Uterus (tissue), 3 donors: ENCODE measurements at regions not wholly inside any gene's neighbourhood (a gene's known extent, or its start where the extent isn't known, plus 50 kb on each side); places are given as distances from the start of the nearest gene placed in this dataset.

Experiments used
- DNase-seq, 2 donors: peaks; one replicate each; pipeline ENCODE4 v3.0.0-alpha.2; 2019 to 2020
- H3K27ac ChIP-seq, 2 donors: fragments of 200-600 bp; sonication (generic); 1 replicate in 1 of 2; 2 replicates in 1 of 2; pipeline ENCODE4 v1.5.1; 2016 to 2018
- H3K27me3 ChIP-seq, 2 donors: fragments of 200-600 bp; sonication (generic); one replicate each; pipeline ENCODE4 v1.5.1; 2018 to 2019; ENCODE audit warnings: control low read depth in 1 of 2
- H3K36me3 ChIP-seq, 2 donors: fragments of 200-600 bp; sonication (generic); one replicate each; pipeline ENCODE4 v1.5.1; 2019; ENCODE audit warnings: control low read depth in 1 of 2
- H3K4me1 ChIP-seq, 2 donors: fragments of 200-600 bp; sonication (generic); one replicate each; pipeline ENCODE4 v1.5.1; 2018 to 2019; ENCODE audit warnings: control low read depth in 1 of 2
- H3K4me3 ChIP-seq, 2 donors: fragments of 200-600 bp; sonication (generic); 1 replicate in 1 of 2; 2 replicates in 1 of 2; pipeline ENCODE4 v1.5.1; 2018 to 2019; ENCODE audit warnings: mild to moderate bottlenecking in 1 of 2
- H3K9me3 ChIP-seq, 2 donors: fragments of 200-600 bp; sonication (generic); one replicate each; pipeline ENCODE4 v1.5.1; 2019; ENCODE audit warnings: control low read depth in 1 of 2
- POLR2A ChIP-seq, 2 donors: fragments of 450-650 bp; IDR thresholded peaks; one replicate each; pipeline ENCODE4 v1.6.1; 2016; ENCODE audit warnings: antibody characterized with exemption in 2 of 2, mild to moderate bottlenecking in 1 of 2, moderate library complexity in 1 of 2
- intact Hi-C: fragments of 100-400 bp; cut with DNase I; formaldehyde crosslinking; loops from one replicate; pipeline ENCODE4 v1.15.1; 2023; ENCODE audit warnings: low total_unique reads
- TF ChIP-seq, protein P1 (sequence below), 4 experiments: fragments of 200-600 bp in 2 of 4; fragments of 450-650 bp in 2 of 4; sonication (generic) in 2 of 4; IDR thresholded peaks; one replicate each; pipeline ENCODE4 v1.5.1; 2016 to 2019; ENCODE audit warnings: antibody characterized with exemption in 4 of 4, mild to moderate bottlenecking in 2 of 4, moderate library complexity in 1 of 4
- donor health status: DM: yes; HTN: yes; CAD: no.

DNA sequence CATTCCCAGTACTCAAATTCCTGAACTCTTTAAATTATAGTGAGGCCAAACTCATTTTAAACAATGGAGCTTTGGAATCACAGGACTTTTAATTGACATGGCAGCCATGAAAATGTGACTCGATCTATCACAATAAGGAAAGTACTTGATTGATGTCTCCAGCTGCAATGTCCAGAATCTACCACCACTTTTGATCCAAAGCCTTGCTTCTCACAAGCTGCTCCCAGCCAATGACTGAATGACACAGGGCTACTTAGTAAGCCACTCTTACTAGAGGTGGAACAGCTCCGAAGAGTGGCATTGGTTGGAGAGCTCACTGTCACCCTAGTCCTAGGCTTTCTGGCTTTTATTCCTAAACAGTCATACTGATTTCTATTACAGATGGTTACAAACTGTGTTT, 270.1 kb downstream of the IRS1 start:
- Histone ChIP-seq H3K4me1 (no peaks in the 10 kb centered on the region), H3K4me3 (no peak overlapping the region), H3K27ac (no peak overlapping the region), H3K36me3 (no peaks in the 10 kb centered on the region), H3K9me3 (no peaks in the 10 kb centered on the region), H3K27me3 (no peaks in the 10 kb centered on the region)
- TF ChIP-seq POLR2A (IDR thresholded peaks at IDR 0.05) = no peak
- TF ChIP-seq, protein P1, sequence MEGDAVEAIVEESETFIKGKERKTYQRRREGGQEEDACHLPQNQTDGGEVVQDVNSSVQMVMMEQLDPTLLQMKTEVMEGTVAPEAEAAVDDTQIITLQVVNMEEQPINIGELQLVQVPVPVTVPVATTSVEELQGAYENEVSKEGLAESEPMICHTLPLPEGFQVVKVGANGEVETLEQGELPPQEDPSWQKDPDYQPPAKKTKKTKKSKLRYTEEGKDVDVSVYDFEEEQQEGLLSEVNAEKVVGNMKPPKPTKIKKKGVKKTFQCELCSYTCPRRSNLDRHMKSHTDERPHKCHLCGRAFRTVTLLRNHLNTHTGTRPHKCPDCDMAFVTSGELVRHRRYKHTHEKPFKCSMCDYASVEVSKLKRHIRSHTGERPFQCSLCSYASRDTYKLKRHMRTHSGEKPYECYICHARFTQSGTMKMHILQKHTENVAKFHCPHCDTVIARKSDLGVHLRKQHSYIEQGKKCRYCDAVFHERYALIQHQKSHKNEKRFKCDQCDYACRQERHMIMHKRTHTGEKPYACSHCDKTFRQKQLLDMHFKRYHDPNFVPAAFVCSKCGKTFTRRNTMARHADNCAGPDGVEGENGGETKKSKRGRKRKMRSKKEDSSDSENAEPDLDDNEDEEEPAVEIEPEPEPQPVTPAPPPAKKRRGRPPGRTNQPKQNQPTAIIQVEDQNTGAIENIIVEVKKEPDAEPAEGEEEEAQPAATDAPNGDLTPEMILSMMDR (IDR thresholded peaks at IDR 0.05) = no peak
- DNase-seq = no peak
- intact Hi-C loops = no loop called here

DNA sequence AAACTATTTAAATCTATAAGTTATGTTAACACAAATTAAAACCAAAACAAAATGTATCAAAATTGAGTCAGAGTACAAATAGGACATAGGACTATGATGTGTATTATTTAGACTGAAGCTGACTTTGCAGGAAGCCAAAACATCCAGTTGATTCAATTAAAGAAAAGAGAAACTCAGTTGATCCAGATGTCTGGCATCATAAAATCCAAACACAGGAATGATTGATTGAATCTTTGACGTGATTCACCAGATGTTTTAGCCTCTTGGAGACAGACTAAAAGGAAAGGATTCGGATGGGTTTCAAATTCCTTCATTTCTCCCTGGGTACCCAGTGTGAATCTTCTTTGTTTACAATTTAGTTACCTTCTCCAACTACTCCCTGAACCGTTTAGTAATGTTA, 272.9 kb downstream of the IRS1 start:
- Histone ChIP-seq H3K36me3 (no peaks in the 10 kb centered on the region), H3K27me3 (no peaks in the 10 kb centered on the region), H3K9me3 (no peaks in the 10 kb centered on the region), H3K27ac (peak overlapping the region; percentile 30 to 71), H3K4me1 (no peaks in the 10 kb centered on the region), H3K4me3 (no peak overlapping the region)
- intact Hi-C loops = no loop called here
- DNase-seq = no peak
- TF ChIP-seq POLR2A (IDR thresholded peaks at IDR 0.05) = no peak
- TF ChIP-seq, protein P1 (IDR thresholded peaks at IDR 0.05) = no peak

DNA sequence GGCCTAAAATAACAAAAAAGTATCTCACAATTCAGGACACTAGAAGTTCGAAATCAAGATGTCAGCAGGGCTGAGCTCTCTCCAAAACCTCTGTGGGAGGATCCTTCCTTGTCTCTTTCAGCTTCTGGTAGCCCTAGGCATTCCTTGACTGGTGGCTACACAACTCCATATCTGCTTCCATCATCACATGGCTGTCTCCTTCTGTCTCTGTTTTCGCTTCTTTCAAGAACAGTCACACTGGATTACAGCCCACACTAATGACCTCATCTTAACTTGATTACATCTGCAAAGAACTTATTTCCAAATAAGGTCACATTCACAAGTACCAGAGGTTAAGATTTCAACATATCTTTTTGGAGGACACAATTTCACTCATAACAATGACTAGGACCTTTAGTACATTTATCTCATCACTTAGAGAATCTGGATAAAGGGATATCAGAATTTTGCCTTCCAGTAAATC, 275.2 kb downstream of the IRS1 start:
- DNase-seq = peak; percentile 31 to 80
- intact Hi-C loops = no loop called here
- H3K4me3 ChIP-seq = no peak overlapping the region
- no peak for TF ChIP-seq POLR2A (IDR thresholded peaks at IDR 0.05)
- TF ChIP-seq, protein P1 (IDR thresholded peaks at IDR 0.05) = no peak
- H3K4me1 ChIP-seq = no peaks in the 10 kb centered on the region
- H3K9me3 ChIP-seq = no peaks in the 10 kb centered on the region
- H3K27ac ChIP-seq = peak overlapping the region; percentile 4 to 77
- H3K27me3 ChIP-seq = no peaks in the 10 kb centered on the region
- no peaks in the 10 kb centered on the region for H3K36me3 ChIP-seq

DNA sequence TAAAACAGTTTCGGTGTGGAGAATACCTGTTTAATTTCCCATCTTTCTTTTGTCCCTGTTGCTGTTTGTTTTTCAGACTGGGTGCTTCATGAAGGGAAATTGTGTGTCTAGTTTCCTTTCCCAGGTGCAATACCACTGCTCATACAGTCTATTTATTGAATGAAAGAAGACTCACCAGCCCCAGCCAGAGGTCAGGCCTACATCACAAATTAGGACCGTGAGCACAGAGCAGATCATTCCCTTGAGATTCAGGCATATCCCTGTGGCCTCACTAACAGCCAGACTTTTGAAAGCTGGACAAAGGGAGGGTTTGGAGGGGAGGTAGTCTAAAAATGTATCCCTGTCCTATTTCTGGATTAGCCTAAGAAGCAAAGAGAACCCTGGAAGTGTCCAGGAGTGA, 278.9 kb downstream of the IRS1 start:
- DNase-seq = no peak

DNA sequence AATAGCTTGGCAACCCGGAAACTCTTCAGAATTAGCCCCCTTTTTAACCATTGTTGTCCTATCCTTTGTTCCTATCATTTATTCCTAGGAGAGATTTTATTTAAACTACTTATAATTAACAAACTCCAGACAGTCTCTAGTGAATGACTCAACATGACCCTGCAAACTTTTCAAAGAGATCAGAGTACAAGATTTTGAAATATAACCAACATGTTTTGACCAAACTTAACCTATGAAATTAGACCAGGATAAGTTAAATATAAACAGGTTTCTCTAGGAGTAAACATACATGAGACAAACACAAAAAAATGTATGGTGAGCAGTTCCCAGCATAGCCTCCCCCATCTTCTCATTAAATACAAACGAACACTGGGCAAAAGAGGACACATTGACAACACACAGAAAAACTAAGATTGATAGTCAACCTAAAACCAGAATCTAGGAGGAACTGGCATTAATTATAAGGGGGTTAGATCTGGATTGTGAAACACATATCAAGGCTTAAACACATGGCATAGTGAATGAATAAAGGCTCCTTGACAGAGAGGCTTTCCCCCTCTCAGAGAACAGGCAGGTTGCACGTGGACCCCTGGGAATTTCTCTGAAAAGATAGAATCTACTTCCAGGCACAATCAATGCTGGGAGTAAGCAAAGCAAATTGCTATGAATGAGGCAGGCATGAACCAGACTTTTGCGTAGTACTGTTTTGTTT, 284.1 kb downstream of the IRS1 start:
- no peak for DNase-seq
- H3K9me3 ChIP-seq = no peaks in the 10 kb centered on the region
- no peaks in the 10 kb centered on the region for H3K36me3 ChIP-seq
- H3K4me1 ChIP-seq = peaks cover 0 to 16% of the 10 kb centered on the region in 2 donors
- no peak overlapping the region for H3K4me3 ChIP-seq
- H3K27ac ChIP-seq = peak overlapping the region; percentile 17 to 65
- no peaks in the 10 kb centered on the region for H3K27me3 ChIP-seq
- TF ChIP-seq POLR2A (IDR thresholded peaks at IDR 0.05) = no peak
- TF ChIP-seq, protein P1 (IDR thresholded peaks at IDR 0.05) = no peak
- intact Hi-C loops = no loop called here

More for the DNA sequence above, 278.9 kb downstream of the IRS1 start:
- Histone ChIP-seq H3K27ac (no peak overlapping the region), H3K27me3 (no peaks in the 10 kb centered on the region), H3K36me3 (no peaks in the 10 kb centered on the region), H3K9me3 (no peaks in the 10 kb centered on the region), H3K4me1 (peaks cover 0 to 4% of the 10 kb centered on the region in 2 donors), H3K4me3 (no peak overlapping the region)
- TF ChIP-seq, protein P1 (IDR thresholded peaks at IDR 0.05) = no peak
- no peak for TF ChIP-seq POLR2A (IDR thresholded peaks at IDR 0.05)
- intact Hi-C loops = no loop called here
